Sigmoid colon (tissue), 3 donors: ENCODE measurements at regions not wholly inside any gene's neighbourhood (a gene's known extent, or its start where the extent isn't known, plus 50 kb on each side); places are given as distances from the start of the nearest gene placed in this dataset.
"Not testable (repeated sequence)": the region's sequence is repeated elsewhere in the genome, so short reads cannot be mapped to it uniquely, and the experiment has no call there.

Source experiments
- CTCF ChIP-seq, 4 experiments: fragments of 450-650 bp in 3 of 4; fragments of 200-600 bp in 1 of 4; IDR thresholded peaks; one replicate each; pipeline ENCODE4 v1.5.1; 2016 to 2019; ENCODE audit warnings: antibody characterized with exemption in 4 of 4, mild to moderate bottlenecking in 3 of 4, moderate library complexity in 2 of 4
- POLR2A ChIP-seq, 2 donors: fragments of 450-650 bp; IDR thresholded peaks; one replicate each; pipeline ENCODE4 v1.6.1; 2016; ENCODE audit warnings: antibody characterized with exemption in 2 of 2, mild to moderate bottlenecking in 2 of 2, moderate library complexity in 2 of 2

GRCh38 chr5:166640136-166640535 is 1651.3 kb upstream of the WWC1 start:
- TF ChIP-seq CTCF, POLR2A (IDR thresholded peaks at IDR 0.05): not testable (repeated sequence)
